ENCODE measurements at regions not wholly inside any gene's neighbourhood (a gene's known extent, or its start where the extent isn't known, plus 50 kb on each side); places are given as distances from the start of the nearest gene placed in this dataset.

- ChIA-PET POLR2A (no interaction called here), CTCF (ENCODE audit: low intra/inter-chr PET ratio) (no interaction called here)
- BruUV-seq (replicated peaks), result no TSS peak
- no peaks in the 10 kb centered on the region for H3K9me1 ChIP-seq (ENCODE audit: control insufficient read depth, insufficient read depth, low read length)
- no peak for TF ChIP-seq SRSF1 (IDR thresholded peaks at IDR 0.05; ENCODE audit: low read depth, low read length)
- no peak for TF ChIP-seq BMI1 (IDR thresholded peaks at IDR 0.05; ENCODE audit: low read length)
- TF ChIP-seq RBM17 (IDR thresholded peaks at IDR 0.05; ENCODE audit: borderline replicate concordance, low read depth, low read length), result no peak
- no peak overlapping the region for H3K4me3 ChIP-seq
- H2AFZ ChIP-seq (ENCODE audit: low read depth, low read length), result no peak overlapping the region
- intact Hi-C loops (cut with micrococcal nuclease) (no loop called here), in situ Hi-C loops (cut with MboI) (no loop called here)
- no peak for FAIRE-seq
- no peak overlapping the region for H3K4me2 ChIP-seq (ENCODE audit: insufficient read depth, low read length)
- H3K9me3 ChIP-seq (replicated peaks; ENCODE audit: control insufficient read depth, insufficient read depth, low read depth, low read length), result no peaks in the 10 kb centered on the region
- no peak overlapping the region for H3K27ac ChIP-seq (ENCODE audit: extremely low read depth, low read depth, low read length)
- H3K4me1 ChIP-seq (replicated peaks in 1 of 2; ENCODE audit: control insufficient read depth in 2 of 2, insufficient read depth in 2 of 2, low read length in 2 of 2), result no peaks in the 10 kb centered on the region
- H3K9ac ChIP-seq (ENCODE audit: insufficient read depth in 1 of 2, low read depth in 2 of 2, low read length in 2 of 2), result no peak overlapping the region
- peaks cover 3 to 18% of the 10 kb centered on the region in 2 experiments for H3K27me3 ChIP-seq (ENCODE audit: control insufficient read depth in 2 of 2, insufficient read depth in 2 of 2, low read length in 2 of 2)
- no peaks in the 10 kb centered on the region for H3K36me3 ChIP-seq (ENCODE audit: control insufficient read depth, insufficient read depth, low read length)
- 0% methylated on average over 5 of the region's 5 CpGs for WGBS (ENCODE audit: insufficient coverage, low coverage, missing lambda C conversion rate)
- no peak for ATAC-seq
- H3K79me2 ChIP-seq (ENCODE audit: control insufficient read depth, insufficient read depth, low read length), result no peaks in the 10 kb centered on the region
- DNase-seq (ENCODE audit: extremely low read depth in 1 of 4, low spot score in 3 of 4), result no peak
- H4K20me1 ChIP-seq (replicated peaks; ENCODE audit: control insufficient read depth, insufficient read depth, low read length), result no peaks in the 10 kb centered on the region
Measured at GRCh38 chr10:118395947-118396346, 53.8 kb upstream of the FAM204A start.

- ATAC-seq, result no peak
- H4K20me1 ChIP-seq (replicated peaks; ENCODE audit: control insufficient read depth, insufficient read depth, low read length), result no peaks in the 10 kb centered on the region
- DNase-seq (ENCODE audit: extremely low read depth in 1 of 4, low spot score in 3 of 4), result no peak
- H3K36me3 ChIP-seq (ENCODE audit: control insufficient read depth, insufficient read depth, low read length), result no peaks in the 10 kb centered on the region
- H3K9ac ChIP-seq (ENCODE audit: insufficient read depth in 1 of 2, low read depth in 2 of 2, low read length in 2 of 2), result no peak overlapping the region
- H3K4me2 ChIP-seq (ENCODE audit: insufficient read depth, low read length), result no peak overlapping the region
- H3K4me3 ChIP-seq, result no peak overlapping the region
- H3K9me3 ChIP-seq (replicated peaks; ENCODE audit: control insufficient read depth, insufficient read depth, low read depth, low read length), result no peaks in the 10 kb centered on the region
- no peaks in the 10 kb centered on the region for H3K9me1 ChIP-seq (ENCODE audit: control insufficient read depth, insufficient read depth, low read length)
- H3K4me1 ChIP-seq (replicated peaks in 1 of 2; ENCODE audit: control insufficient read depth in 2 of 2, insufficient read depth in 2 of 2, low read length in 2 of 2), result no peaks in the 10 kb centered on the region
- H3K27me3 ChIP-seq (ENCODE audit: control insufficient read depth in 2 of 2, insufficient read depth in 2 of 2, low read length in 2 of 2), result peaks cover 3 to 18% of the 10 kb centered on the region in 2 experiments
- ChIA-PET CTCF (ENCODE audit: low intra/inter-chr PET ratio) (no interaction called here), POLR2A (no interaction called here)
- no peak overlapping the region for H2AFZ ChIP-seq (ENCODE audit: low read depth, low read length)
- WGBS (ENCODE audit: insufficient coverage, low coverage, missing lambda C conversion rate), result 0% methylated on average over 7 of the region's 8 CpGs
- BruUV-seq (replicated peaks), result no TSS peak
- in situ Hi-C loops (cut with MboI) (no loop called here), intact Hi-C loops (cut with micrococcal nuclease) (no loop called here)
- H3K79me2 ChIP-seq (ENCODE audit: control insufficient read depth, insufficient read depth, low read length), result no peaks in the 10 kb centered on the region
- H3K27ac ChIP-seq (ENCODE audit: extremely low read depth, low read depth, low read length), result no peak overlapping the region
- no peak for FAIRE-seq
- TF ChIP-seq MCM5 (IDR thresholded peaks at IDR 0.05; ENCODE audit: low read depth), result no peak
- TF ChIP-seq BHLHE40 (IDR thresholded peaks at IDR 0.05; ENCODE audit: low read length), result no peak
- TF ChIP-seq IRF2 (CRISPR knock-in tag; IDR thresholded peaks at IDR 0.05), result no peak
- TF ChIP-seq CLOCK (CRISPR knock-in tag; IDR thresholded peaks at IDR 0.05; ENCODE audit: borderline replicate concordance), result no peak
- no peak for TF ChIP-seq HNRNPUL1 (IDR thresholded peaks at IDR 0.05; ENCODE audit: low read length)
- TF ChIP-seq ZNF408 (CRISPR knock-in tag; IDR thresholded peaks at IDR 0.05; ENCODE audit: low read depth), result no peak
Measured at GRCh38 chr10:118394301-118395200, 52.4 kb upstream of the FAM204A start.

Measured in K562 (cell line).